Psoas muscle (tissue), 7 donors: ENCODE measurements at regions not wholly inside any gene's neighbourhood (a gene's known extent, or its start where the extent isn't known, plus 50 kb on each side); places are given as distances from the start of the nearest gene placed in this dataset.

Source experiments
- ATAC-seq, 4 donors: fragments of 200-7000 bp; cut with Tn5 transposase; one replicate each; pipeline ENCODE4 v1.9.1; 2020; ENCODE audit warnings: moderate library complexity in 3 of 4, mild to moderate bottlenecking in 2 of 4
- DNase-seq, 2 donors: peaks; one replicate each; pipeline ENCODE4 v3.0.0-alpha.2; 2020
- H3K27ac ChIP-seq: fragments of 200-600 bp; one replicate; pipeline ENCODE4 v1.8.0; 2022
- H3K27me3 ChIP-seq, 3 donors: fragments of 200-600 bp in 1 of 3; one replicate each; pipeline versions ENCODE4 v1.6.1 to v1.8.0; 2013 to 2022; ENCODE audit warnings: low read length in 2 of 3, mild to moderate bottlenecking in 2 of 3, moderate library complexity in 1 of 3; ENCODE audit not compliant: insufficient read depth in 3 of 3
- H3K36me3 ChIP-seq, 2 donors: fragments of 200-600 bp in 1 of 2; one replicate each; pipeline versions ENCODE4 v1.6.1 to v1.8.0; 2013 to 2022; ENCODE audit warnings: low read depth in 1 of 2, mild to moderate bottlenecking in 1 of 2, moderate library complexity in 1 of 2; ENCODE audit not compliant: insufficient read depth in 1 of 2
- H3K4me1 ChIP-seq: fragments of 200-600 bp; one replicate; pipeline ENCODE4 v1.8.0; 2022
- H3K4me3 ChIP-seq: fragments of 200-600 bp; one replicate; pipeline ENCODE4 v1.8.0; 2022; ENCODE audit warnings: mild to moderate bottlenecking
- H3K9me3 ChIP-seq: fragments of 200-600 bp; one replicate; pipeline ENCODE4 v1.8.0; 2022
- WGBS, 3 donors: extraction: QIAGEN DNeasy Blood & Tissue Kit; methylation state at CpG; one replicate each; pipeline versions ENCODE4 v1.1.6 to v1.1.7; 2013; 5-methylcytosine and 5-hydroxymethylcytosine counted together
- intact Hi-C, 2 donors: fragments of 100-400 bp; cut with DNase I; formaldehyde crosslinking; loops; one replicate each; pipeline versions ENCODE4 v1.11.0 to v1.14.2; 2022
- TF ChIP-seq, protein P1 (sequence below): fragments of 200-600 bp; IDR thresholded peaks from one replicate; pipeline ENCODE4 v1.8.0; 2022; ENCODE audit warnings: antibody characterized with exemption
- donor health status: healthy with polysubstance abuse.
- donor health status: DM: no; HTN: no; CAD: no; lungs with moderate emphysema.
- donor health status: Bipolar disorder and iron deficiency.
- donor health status: healthy.
- donor health status: DM: yes; HTN: yes; CAD: no.
- donor health status: DM: no; HTN: no; CAD: no.
- donor health status: DM: yes; HTN: yes; CAD: no.

DNA sequence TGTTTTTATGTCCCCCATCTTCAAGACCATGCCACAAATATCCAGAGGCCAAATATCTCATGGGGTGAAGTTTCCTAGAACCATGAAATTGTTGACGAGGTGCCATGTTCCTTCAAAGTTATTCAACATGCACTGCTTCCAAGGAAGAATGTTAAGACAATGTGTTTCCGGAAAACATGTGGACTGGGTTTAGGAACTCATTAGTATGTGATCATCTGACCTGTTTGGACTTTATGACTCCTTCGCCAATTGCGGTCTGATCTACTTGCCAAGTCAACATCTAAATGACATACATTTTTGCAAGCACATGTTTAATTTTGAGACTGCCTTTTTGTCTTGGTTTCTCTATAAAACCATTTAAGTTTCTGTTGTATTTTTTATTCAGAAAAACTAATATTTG, 234.8 kb downstream of the MAF start:
- intact Hi-C loops = no loop called here
- no peak overlapping the region for H3K4me3 ChIP-seq
- peaks cover 19% of the 10 kb centered on the region for H3K4me1 ChIP-seq
- WGBS, 3 donors = 43 to 67% (median 47%) methylated on average over 4 of the region's 4 CpGs
- ATAC-seq = no peak
- TF ChIP-seq, protein P1, sequence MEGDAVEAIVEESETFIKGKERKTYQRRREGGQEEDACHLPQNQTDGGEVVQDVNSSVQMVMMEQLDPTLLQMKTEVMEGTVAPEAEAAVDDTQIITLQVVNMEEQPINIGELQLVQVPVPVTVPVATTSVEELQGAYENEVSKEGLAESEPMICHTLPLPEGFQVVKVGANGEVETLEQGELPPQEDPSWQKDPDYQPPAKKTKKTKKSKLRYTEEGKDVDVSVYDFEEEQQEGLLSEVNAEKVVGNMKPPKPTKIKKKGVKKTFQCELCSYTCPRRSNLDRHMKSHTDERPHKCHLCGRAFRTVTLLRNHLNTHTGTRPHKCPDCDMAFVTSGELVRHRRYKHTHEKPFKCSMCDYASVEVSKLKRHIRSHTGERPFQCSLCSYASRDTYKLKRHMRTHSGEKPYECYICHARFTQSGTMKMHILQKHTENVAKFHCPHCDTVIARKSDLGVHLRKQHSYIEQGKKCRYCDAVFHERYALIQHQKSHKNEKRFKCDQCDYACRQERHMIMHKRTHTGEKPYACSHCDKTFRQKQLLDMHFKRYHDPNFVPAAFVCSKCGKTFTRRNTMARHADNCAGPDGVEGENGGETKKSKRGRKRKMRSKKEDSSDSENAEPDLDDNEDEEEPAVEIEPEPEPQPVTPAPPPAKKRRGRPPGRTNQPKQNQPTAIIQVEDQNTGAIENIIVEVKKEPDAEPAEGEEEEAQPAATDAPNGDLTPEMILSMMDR = no peak
- no peak for DNase-seq
- no peak overlapping the region for H3K27ac ChIP-seq
- no peaks in the 10 kb centered on the region for H3K9me3 ChIP-seq
- H3K27me3 ChIP-seq = no peaks in the 10 kb centered on the region
- H3K36me3 ChIP-seq = no peaks in the 10 kb centered on the region

DNA sequence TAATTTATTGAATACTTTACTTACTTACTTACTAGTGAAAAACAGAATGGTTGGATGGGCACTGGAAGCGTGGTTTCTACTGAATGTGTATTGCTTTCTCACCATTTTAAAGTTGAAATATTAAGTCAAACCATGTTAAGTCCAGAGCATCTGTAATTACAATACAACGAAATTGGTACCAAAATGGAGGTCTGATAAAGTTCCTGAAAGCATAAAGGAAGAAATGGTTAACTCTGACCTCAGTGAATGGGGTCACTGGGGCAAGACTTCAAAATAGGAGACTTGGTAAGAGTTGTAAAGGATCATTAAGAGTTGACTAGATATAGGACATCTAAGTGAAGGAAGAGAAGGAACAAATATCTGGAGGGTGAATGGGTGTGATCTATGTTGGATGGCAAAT, 237.1 kb downstream of the MAF start:
- no peaks in the 10 kb centered on the region for H3K36me3 ChIP-seq
- TF ChIP-seq, protein P1 = no peak
- DNase-seq = no peak
- 89 to 93% (median 90%) methylated on average over 2 of the region's 2 CpGs for WGBS, 3 donors
- no peaks in the 10 kb centered on the region for H3K9me3 ChIP-seq
- no peak for ATAC-seq
- intact Hi-C loops = loop anchor here (5.0 kb wide), 3 partner anchors 174 to 234 kb away; no protein-coding TSS in a partner anchor
- no peak overlapping the region for H3K4me3 ChIP-seq
- no peak overlapping the region for H3K27ac ChIP-seq
- H3K27me3 ChIP-seq = no peaks in the 10 kb centered on the region
- peaks cover 5% of the 10 kb centered on the region for H3K4me1 ChIP-seq

DNA sequence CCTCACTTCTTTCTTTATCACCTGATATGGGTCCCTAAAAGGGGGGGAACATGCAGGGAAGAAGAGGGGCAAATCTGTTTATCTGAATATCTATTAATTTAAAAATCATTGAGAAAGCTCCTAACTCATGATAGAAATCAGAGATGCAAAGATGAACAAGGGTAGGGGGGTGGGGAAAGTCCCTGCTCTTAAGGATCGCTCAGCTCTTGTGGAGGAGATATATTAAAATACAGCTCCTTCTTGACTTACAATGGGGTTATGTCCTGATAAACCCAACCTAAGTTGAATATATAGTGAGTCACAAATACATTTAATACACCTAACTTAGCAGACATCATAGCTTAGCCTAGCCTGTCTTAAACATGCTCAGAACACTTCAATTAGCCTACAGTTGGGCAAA, 237.5 kb downstream of the MAF start:
- Histone ChIP-seq H3K27me3 (no peaks in the 10 kb centered on the region), H3K4me3 (no peak overlapping the region), H3K36me3 (no peaks in the 10 kb centered on the region), H3K4me1 (peaks cover 5% of the 10 kb centered on the region), H3K27ac (peak overlapping the region; percentile 82), H3K9me3 (no peaks in the 10 kb centered on the region)
- TF ChIP-seq, protein P1 = no peak
- ATAC-seq = no peak
- no peak for DNase-seq
- 83 to 93% (median 86%) methylated on average over 1 of the region's 1 CpG for WGBS, 3 donors
- intact Hi-C loops = loop anchor here (5.0 kb wide), 3 partner anchors 174 to 234 kb away; no protein-coding TSS in a partner anchor

DNA sequence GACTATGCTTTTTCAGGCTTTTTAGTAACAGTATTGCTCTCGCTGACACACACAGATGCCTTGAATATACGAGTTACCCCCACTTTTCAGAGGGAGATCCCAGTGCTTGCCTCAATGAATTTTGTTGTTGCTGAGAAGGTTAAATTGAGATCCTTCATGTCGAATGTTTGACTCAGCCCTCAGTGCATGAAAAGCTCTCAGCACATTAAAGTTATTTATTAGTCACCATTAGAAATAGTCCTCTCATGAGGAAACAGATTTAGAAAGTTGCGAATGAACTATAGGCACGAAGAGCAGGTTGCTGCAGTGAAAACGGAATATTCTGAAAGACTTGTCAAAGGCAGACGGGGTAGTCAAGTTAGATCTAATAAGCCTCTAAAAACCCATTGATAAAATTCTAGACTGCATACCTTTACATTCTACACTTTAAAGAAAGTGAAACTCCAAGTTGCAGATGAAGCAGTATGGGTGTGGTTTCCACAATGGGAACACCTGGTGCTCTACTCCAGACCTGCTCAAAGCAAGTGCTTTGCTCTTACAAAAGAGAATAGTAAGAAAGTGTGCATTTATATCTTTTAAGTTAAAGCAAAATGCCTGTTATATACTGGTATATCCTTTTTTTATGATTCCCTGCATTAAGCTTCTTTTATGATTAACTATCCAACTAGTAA, 238.1 kb downstream of the MAF start:
- H3K27me3 ChIP-seq = no peaks in the 10 kb centered on the region
- H3K36me3 ChIP-seq = no peaks in the 10 kb centered on the region
- H3K9me3 ChIP-seq = no peaks in the 10 kb centered on the region
- DNase-seq (no peak), ATAC-seq (peak; percentile 75 to 88 (median 78))
- H3K4me1 ChIP-seq = peaks cover 5% of the 10 kb centered on the region
- TF ChIP-seq, protein P1 = no peak
- intact Hi-C loops = loop anchor here (5.0 kb wide), 3 partner anchors 175 to 235 kb away; no protein-coding TSS in a partner anchor
- H3K27ac ChIP-seq = peak overlapping the region; percentile 82
- peak overlapping the region; percentile 33 for H3K4me3 ChIP-seq
- WGBS, 3 donors = 42 to 68% (median 43%) methylated on average over 7 of the region's 7 CpGs
